ENCODE measurements at regions not wholly inside any gene's neighbourhood (a gene's known extent, or its start where the extent isn't known, plus 50 kb on each side); places are given as distances from the start of the nearest gene placed in this dataset.

GRCh38 chr4:140211161-140211560, 57.2 kb upstream of the MAML3 start:
- ATAC-seq, result no peak
- no peak for DNase-seq
- H3K27ac ChIP-seq (ENCODE audit: low read length), result no peak overlapping the region
- no peak overlapping the region for H3K4me3 ChIP-seq (ENCODE audit: low read length)
- intact Hi-C loops (cut with DNase I), result no loop called here
- no peaks in the 10 kb centered on the region for H3K4me1 ChIP-seq (ENCODE audit: control insufficient read depth, insufficient read depth, low read length)
- H3K9me3 ChIP-seq (ENCODE audit: control insufficient read depth, low read length), result no peaks in the 10 kb centered on the region
- H3K27me3 ChIP-seq (ENCODE audit: control insufficient read depth, insufficient read depth), result no peaks in the 10 kb centered on the region

DNA sequence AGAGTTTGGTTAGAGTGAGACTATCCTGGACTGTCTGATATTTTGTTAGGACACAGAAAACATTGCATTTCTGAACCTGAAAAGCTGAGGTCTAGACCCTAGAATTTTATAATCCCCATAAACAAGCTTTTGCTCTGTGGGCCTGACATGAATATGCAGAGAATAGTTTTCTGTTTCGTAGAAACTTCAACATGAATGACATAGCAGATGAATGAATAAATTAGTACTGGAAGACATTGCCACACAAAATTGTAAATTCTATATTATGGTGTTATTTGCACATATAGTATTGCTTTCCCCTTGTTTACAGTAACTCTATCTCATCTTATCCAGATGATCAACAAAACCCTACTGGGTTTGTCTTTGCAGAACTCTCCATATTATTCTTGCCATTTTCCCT, 54.9 kb upstream of the MAML3 start:
- intact Hi-C loops (cut with DNase I), result no loop called here
- Histone ChIP-seq H3K27me3 (ENCODE audit: control insufficient read depth, insufficient read depth) (no peaks in the 10 kb centered on the region), H3K4me3 (ENCODE audit: low read length) (no peak overlapping the region), H3K4me1 (ENCODE audit: control insufficient read depth, insufficient read depth, low read length) (no peaks in the 10 kb centered on the region), H3K9me3 (ENCODE audit: control insufficient read depth, low read length) (no peaks in the 10 kb centered on the region), H3K27ac (ENCODE audit: low read length) (no peak overlapping the region)
- DNase-seq (no peak), ATAC-seq (no peak)
- WGBS, result 96% methylated on average over 1 of the region's 1 CpG

All from right cardiac atrium (tissue), 5 donors.